ENCODE measurements at regions not wholly inside any gene's neighbourhood (a gene's known extent, or its start where the extent isn't known, plus 50 kb on each side); places are given as distances from the start of the nearest gene placed in this dataset.
"Not testable (repeated sequence)": the region's sequence is repeated elsewhere in the genome, so short reads cannot be mapped to it uniquely, and the experiment has no call there.

- no peaks in the 10 kb centered on the region for H3K9me3 ChIP-seq
- TF ChIP-seq, protein P1, sequence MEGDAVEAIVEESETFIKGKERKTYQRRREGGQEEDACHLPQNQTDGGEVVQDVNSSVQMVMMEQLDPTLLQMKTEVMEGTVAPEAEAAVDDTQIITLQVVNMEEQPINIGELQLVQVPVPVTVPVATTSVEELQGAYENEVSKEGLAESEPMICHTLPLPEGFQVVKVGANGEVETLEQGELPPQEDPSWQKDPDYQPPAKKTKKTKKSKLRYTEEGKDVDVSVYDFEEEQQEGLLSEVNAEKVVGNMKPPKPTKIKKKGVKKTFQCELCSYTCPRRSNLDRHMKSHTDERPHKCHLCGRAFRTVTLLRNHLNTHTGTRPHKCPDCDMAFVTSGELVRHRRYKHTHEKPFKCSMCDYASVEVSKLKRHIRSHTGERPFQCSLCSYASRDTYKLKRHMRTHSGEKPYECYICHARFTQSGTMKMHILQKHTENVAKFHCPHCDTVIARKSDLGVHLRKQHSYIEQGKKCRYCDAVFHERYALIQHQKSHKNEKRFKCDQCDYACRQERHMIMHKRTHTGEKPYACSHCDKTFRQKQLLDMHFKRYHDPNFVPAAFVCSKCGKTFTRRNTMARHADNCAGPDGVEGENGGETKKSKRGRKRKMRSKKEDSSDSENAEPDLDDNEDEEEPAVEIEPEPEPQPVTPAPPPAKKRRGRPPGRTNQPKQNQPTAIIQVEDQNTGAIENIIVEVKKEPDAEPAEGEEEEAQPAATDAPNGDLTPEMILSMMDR (IDR thresholded peaks at IDR 0.05), result no peak
- ATAC-seq (no peak), FAIRE-seq (no peak), DNase-seq (no peak)
- H3K36me3 ChIP-seq, result no peaks in the 10 kb centered on the region
- intact Hi-C loops (cut with DNase I), result no loop called here
- no peaks in the 10 kb centered on the region for H3K27me3 ChIP-seq
- WGBS, 2 donors, result 75 to 81% methylated on average over 4 of the region's 4 CpGs
- no peak overlapping the region for H3K4me3 ChIP-seq
- peaks cover 0 to 9% (median 6%) of the 10 kb centered on the region in 3 donors for H3K4me1 ChIP-seq
- no peak overlapping the region for H3K27ac ChIP-seq
These were observed 57.0 kb upstream of the SPP1 start for GRCh38 chr4:87918314-87919058.

DNA sequence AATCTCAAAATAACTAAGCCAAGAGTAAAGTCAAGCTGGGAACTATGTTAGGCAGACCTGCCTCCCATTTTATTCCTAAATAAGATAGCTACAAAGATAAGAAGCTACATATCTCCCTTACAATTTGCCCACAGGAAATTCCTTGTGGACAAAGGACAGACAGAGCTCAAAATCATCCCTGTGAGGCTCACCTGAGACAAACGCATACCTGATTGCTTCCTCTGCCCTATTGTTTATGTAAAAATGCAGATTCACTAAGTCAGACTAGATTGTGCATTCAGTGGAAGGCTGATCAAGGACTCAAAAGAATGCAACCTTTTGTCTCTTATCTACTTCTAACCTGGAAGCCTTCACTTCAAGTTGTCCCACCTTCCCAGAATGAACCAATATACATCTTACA is 56.2 kb upstream of the SPP1 start:
- WGBS, 2 donors, result 74 to 85% methylated on average over 1 of the region's 1 CpG
- ATAC-seq; H3K36me3 ChIP-seq; FAIRE-seq; H3K27me3 ChIP-seq; DNase-seq; H3K4me1 ChIP-seq; intact Hi-C loops (cut with DNase I); H3K27ac ChIP-seq; H3K4me3 ChIP-seq; H3K9me3 ChIP-seq: not testable (repeated sequence)

DNA sequence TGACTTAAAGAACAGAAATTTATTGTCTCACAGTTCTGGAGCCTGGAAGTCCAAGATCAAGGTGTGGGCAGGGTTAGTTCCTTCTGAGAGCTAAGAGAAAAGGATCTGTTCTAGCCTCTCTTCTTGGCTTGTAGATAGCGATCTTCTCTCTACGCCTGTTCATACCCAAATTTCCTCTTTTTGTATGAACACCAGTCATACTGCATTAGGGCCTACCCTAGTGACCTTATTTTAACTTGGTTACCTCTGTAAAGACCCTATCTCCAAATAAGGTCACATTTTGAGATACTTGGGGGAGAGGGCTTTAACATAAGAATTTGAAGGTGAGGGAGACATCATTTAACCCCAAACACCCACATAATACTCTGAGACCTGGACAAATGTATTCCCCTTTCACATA is 55.6 kb upstream of the SPP1 start:
- FAIRE-seq (no peak), ATAC-seq (no peak)
- 93 to 94% methylated on average over 2 of the region's 2 CpGs for WGBS, 2 donors

GRCh38 chr4:87920478-87920877 is 55.0 kb upstream of the SPP1 start:
- no peak for DNase-seq
- Histone ChIP-seq H3K4me1 (no peaks in the 10 kb centered on the region), H3K27ac (peak overlapping the region in 1 of 4 donors; percentile 19), H3K9me3 (no peaks in the 10 kb centered on the region), H3K36me3 (no peaks in the 10 kb centered on the region), H3K4me3 (no peak overlapping the region), H3K27me3 (no peaks in the 10 kb centered on the region)
- intact Hi-C loops (cut with DNase I), result no loop called here
- TF ChIP-seq, protein P1 (IDR thresholded peaks at IDR 0.05), result no peak
- peak in 2 of 4 donors; percentile 29 to 45 for ATAC-seq
- 82% methylated on average over 2 of the region's 2 CpGs for WGBS, 2 donors
- no peak for FAIRE-seq

More for the DNA sequence above, 55.6 kb upstream of the SPP1 start:
- intact Hi-C loops (cut with DNase I), result no loop called here
- Histone ChIP-seq H3K4me1 (no peaks in the 10 kb centered on the region), H3K27ac (peak overlapping the region in 1 of 4 donors; percentile 19), H3K27me3 (no peaks in the 10 kb centered on the region), H3K9me3 (no peaks in the 10 kb centered on the region), H3K4me3 (no peak overlapping the region), H3K36me3 (no peaks in the 10 kb centered on the region)
- DNase-seq, result no peak
- TF ChIP-seq, protein P1 (IDR thresholded peaks at IDR 0.05), result no peak

DNA sequence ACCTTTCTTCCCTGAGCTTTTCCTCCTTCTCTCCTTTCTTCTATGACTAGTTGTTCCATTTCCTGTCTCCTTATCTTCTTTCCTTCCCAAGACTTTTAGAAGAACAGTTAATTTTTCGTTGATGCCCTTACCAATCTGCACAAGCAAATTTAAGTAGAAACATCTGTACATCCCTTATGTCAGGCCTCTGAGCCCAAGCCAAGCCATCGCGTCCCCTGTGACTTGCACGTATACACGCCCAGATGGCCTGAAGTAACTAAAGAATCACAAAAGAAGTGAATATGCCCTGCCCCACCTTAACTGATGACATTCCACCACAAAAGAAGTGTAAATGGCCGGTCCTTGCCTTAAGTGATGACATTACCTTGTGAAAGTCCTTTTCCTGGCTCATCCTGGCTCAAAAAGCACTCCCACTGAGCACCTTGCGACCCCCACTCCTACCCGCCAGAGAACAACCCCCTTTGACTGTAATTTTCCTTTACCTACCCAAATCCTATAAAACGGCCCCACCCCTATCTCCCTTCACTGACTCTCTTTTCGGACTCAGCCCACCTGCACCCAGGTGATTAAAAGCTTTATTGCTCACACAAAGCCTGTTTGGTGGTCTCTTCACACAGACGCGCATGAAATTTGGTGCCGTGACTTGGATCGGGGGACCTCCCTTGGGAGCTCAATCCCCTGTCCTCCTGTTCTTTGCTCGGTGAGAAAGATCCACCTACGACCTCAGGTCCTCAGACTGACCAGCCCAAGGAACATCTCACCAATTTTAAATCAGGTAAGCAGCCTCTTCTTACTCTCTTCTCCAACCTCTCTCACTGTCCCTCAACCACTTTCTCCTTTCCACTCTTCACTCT is 53.7 kb upstream of the SPP1 start:
- H3K4me3 ChIP-seq; H3K36me3 ChIP-seq; H3K4me1 ChIP-seq; DNase-seq; H3K9me3 ChIP-seq; FAIRE-seq; H3K27ac ChIP-seq; intact Hi-C loops (cut with DNase I); H3K27me3 ChIP-seq; ATAC-seq: not testable (repeated sequence)
- 78 to 81% methylated on average over 10 to 14 of the region's 16 CpGs for WGBS, 2 donors

DNA sequence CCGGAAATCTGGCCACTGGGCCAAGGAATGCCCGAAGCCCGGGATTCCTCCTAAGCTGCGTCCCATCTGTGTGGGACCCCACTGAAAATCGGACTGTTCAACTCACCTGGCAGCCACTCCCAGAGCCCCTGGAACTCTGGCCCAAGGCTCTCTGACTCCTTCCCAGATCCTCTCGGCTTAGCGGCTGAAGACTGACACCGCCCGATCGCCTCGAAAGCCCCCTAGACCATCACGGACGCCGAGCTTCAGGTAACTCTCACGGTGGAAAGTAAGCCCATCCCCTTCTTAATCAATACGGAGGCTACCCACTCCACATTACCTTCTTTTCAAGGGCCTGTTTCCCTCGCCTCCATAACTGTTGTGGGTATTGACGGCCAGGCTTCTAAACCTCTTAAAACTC is 51.4 kb upstream of the SPP1 start:
- H3K27ac ChIP-seq; ATAC-seq; H3K9me3 ChIP-seq; H3K27me3 ChIP-seq; DNase-seq; H3K4me3 ChIP-seq; intact Hi-C loops (cut with DNase I); H3K4me1 ChIP-seq; H3K36me3 ChIP-seq; FAIRE-seq: not testable (repeated sequence)
- 75 to 85% methylated on average over 16 to 17 of the region's 18 CpGs for WGBS, 2 donors

Measured in pancreas (tissue), 10 donors.